ENCODE measurements at regions not wholly inside any gene's neighbourhood (a gene's known extent, or its start where the extent isn't known, plus 50 kb on each side); places are given as distances from the start of the nearest gene placed in this dataset.

DNA sequence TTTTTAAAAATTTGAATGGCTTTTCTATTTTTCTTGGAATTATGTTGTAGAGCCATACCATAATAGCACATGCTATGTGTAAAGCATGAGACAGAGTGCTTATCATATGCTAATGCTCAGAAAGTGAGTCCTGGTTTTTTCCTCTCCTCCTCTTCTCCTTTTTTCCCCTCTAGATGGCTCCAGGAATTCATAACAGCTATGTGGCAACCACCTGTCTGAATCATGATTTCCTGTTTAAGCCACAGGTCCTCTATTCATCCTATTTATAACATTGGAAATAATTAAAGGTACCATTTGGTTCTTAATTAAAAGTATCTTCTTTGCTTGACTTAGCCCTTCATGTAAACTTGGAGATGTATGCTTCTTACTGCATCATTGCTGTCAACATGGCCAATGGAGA, 260.0 kb upstream of the MAP3K7 start:
- TF ChIP-seq, protein P1, sequence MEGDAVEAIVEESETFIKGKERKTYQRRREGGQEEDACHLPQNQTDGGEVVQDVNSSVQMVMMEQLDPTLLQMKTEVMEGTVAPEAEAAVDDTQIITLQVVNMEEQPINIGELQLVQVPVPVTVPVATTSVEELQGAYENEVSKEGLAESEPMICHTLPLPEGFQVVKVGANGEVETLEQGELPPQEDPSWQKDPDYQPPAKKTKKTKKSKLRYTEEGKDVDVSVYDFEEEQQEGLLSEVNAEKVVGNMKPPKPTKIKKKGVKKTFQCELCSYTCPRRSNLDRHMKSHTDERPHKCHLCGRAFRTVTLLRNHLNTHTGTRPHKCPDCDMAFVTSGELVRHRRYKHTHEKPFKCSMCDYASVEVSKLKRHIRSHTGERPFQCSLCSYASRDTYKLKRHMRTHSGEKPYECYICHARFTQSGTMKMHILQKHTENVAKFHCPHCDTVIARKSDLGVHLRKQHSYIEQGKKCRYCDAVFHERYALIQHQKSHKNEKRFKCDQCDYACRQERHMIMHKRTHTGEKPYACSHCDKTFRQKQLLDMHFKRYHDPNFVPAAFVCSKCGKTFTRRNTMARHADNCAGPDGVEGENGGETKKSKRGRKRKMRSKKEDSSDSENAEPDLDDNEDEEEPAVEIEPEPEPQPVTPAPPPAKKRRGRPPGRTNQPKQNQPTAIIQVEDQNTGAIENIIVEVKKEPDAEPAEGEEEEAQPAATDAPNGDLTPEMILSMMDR (IDR thresholded peaks at IDR 0.05; ENCODE audit: low read depth, low read length, missing input control): no peak
- TF ChIP-seq RAD21 (IDR thresholded peaks at IDR 0.05) (no peak), JUND (IDR thresholded peaks at IDR 0.05) (no peak), YY1 (IDR thresholded peaks at IDR 0.05) (no peak), GABPA (IDR thresholded peaks at IDR 0.05 in 1 of 2, conservative IDR thresholded peaks at IDR 0.05 in 1 of 2) (no peak), EGR1 (IDR thresholded peaks at IDR 0.05; ENCODE audit: low read depth in 2 of 2) (no peak), TAF1 (conservative IDR thresholded peaks at IDR 0.05) (no peak)
- TF ChIP-seq, protein P2, sequence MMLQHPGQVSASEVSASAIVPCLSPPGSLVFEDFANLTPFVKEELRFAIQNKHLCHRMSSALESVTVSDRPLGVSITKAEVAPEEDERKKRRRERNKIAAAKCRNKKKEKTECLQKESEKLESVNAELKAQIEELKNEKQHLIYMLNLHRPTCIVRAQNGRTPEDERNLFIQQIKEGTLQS (IDR thresholded peaks at IDR 0.05): no peak
- TF ChIP-seq, protein P3, sequence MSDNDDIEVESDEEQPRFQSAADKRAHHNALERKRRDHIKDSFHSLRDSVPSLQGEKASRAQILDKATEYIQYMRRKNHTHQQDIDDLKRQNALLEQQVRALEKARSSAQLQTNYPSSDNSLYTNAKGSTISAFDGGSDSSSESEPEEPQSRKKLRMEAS (IDR thresholded peaks at IDR 0.05): no peak

Measured in liver (tissue), 3 donors.